IMR-90 (cell line): ENCODE measurements at regions not wholly inside any gene's neighbourhood (a gene's known extent, or its start where the extent isn't known, plus 50 kb on each side); places are given as distances from the start of the nearest gene placed in this dataset.

Experiments used
- BHLHE40 ChIP-seq: fragments of 150-350 bp; IDR thresholded peaks from 2 replicates; pipeline ENCODE4 v1.6.1; 2016; ENCODE audit warnings: mild to moderate bottlenecking, low read depth, low read length
- MAFK ChIP-seq: IDR thresholded peaks from 2 replicates; pipeline ENCODE4 v1.6.1; 2012; ENCODE audit warnings: low read depth, low read length, improper control_type of control experiment
- MAZ ChIP-seq: IDR thresholded peaks from 2 replicates; pipeline ENCODE4 v1.6.1; 2012; ENCODE audit warnings: low read depth, mild to moderate bottlenecking, low read length, improper control_type of control experiment, moderate library complexity, borderline replicate concordance
- MXI1 ChIP-seq: IDR thresholded peaks from 2 replicates; pipeline ENCODE4 v1.6.1; 2012; ENCODE audit warnings: low read depth, mild to moderate bottlenecking, low read length, moderate library complexity, borderline replicate concordance
- POLR2A ChIP-seq: IDR thresholded peaks from 2 replicates; pipeline ENCODE4 v1.6.1; 2012; ENCODE audit warnings: mild to moderate bottlenecking, low read depth, low read length
- RCOR1 ChIP-seq: IDR thresholded peaks from 2 replicates; pipeline ENCODE4 v1.6.1; 2012; ENCODE audit warnings: mild to moderate bottlenecking, low read length, improper control_type of control experiment; ENCODE audit not compliant: insufficient replicate concordance
- SMC3 ChIP-seq: fragments of 150-350 bp; IDR thresholded peaks from 2 replicates; pipeline ENCODE4 v1.6.1; 2016; ENCODE audit warnings: low read depth, mild to moderate bottlenecking, antibody characterized with exemption, low read length, moderate library complexity
- TF ChIP-seq, protein P1 (sequence below): conservative IDR thresholded peaks from 2 replicates; pipeline ENCODE4 v1.5.1; 2012; ENCODE audit warnings: mild to moderate bottlenecking, low read depth, low read length, improper control_type of control experiment
- TF ChIP-seq, protein P2 (sequence below): fragments of 150-350 bp; IDR thresholded peaks from 2 replicates; pipeline ENCODE4 v1.6.1; 2016; ENCODE audit warnings: low read depth, mild to moderate bottlenecking, low read length, moderate library complexity, borderline replicate concordance

DNA sequence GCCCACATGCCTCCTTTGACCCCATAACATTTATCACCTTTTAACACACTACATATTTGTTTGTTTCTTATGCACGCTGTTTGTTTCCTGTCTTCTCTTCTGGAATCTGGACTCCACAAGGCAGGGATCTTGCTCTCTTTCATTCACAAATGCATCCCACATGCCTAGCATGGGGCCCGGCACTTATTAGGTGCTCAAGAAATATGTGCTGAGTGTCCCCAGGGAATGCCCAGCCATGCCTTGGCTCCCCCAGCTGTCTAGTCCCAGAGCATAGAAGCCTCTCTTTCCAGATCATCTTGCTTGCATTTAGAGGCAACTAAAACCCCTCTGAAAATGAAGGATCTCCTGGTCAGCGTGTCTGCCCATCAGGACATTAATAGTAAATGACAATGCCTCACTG lies 283.7 kb downstream of the CBLN1 start:
- TF ChIP-seq, protein P1, sequence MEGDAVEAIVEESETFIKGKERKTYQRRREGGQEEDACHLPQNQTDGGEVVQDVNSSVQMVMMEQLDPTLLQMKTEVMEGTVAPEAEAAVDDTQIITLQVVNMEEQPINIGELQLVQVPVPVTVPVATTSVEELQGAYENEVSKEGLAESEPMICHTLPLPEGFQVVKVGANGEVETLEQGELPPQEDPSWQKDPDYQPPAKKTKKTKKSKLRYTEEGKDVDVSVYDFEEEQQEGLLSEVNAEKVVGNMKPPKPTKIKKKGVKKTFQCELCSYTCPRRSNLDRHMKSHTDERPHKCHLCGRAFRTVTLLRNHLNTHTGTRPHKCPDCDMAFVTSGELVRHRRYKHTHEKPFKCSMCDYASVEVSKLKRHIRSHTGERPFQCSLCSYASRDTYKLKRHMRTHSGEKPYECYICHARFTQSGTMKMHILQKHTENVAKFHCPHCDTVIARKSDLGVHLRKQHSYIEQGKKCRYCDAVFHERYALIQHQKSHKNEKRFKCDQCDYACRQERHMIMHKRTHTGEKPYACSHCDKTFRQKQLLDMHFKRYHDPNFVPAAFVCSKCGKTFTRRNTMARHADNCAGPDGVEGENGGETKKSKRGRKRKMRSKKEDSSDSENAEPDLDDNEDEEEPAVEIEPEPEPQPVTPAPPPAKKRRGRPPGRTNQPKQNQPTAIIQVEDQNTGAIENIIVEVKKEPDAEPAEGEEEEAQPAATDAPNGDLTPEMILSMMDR: no peak
- TF ChIP-seq MXI1: no peak
- TF ChIP-seq MAFK: no peak
- TF ChIP-seq, protein P2, sequence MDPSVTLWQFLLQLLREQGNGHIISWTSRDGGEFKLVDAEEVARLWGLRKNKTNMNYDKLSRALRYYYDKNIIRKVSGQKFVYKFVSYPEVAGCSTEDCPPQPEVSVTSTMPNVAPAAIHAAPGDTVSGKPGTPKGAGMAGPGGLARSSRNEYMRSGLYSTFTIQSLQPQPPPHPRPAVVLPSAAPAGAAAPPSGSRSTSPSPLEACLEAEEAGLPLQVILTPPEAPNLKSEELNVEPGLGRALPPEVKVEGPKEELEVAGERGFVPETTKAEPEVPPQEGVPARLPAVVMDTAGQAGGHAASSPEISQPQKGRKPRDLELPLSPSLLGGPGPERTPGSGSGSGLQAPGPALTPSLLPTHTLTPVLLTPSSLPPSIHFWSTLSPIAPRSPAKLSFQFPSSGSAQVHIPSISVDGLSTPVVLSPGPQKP: no peak
- no peak for TF ChIP-seq RCOR1
- TF ChIP-seq BHLHE40: no peak
- no peak for TF ChIP-seq MAZ
- no peak for TF ChIP-seq SMC3
- TF ChIP-seq POLR2A: no peak
